Nephron progenitor cell (in vitro differentiated cells): ENCODE measurements at regions not wholly inside any gene's neighbourhood (a gene's known extent, or its start where the extent isn't known, plus 50 kb on each side); places are given as distances from the start of the nearest gene placed in this dataset.
"Not testable (repeated sequence)": the region's sequence is repeated elsewhere in the genome, so short reads cannot be mapped to it uniquely, and the experiment has no call there.

Source experiments
- DNase-seq: peaks from one replicate; pipeline ENCODE4 v3.0.0; 2021
- H3K27ac Mint-ChIP-seq: 2 replicates; pipeline ENCODE4 v1.8.0; 2021; ENCODE audit warnings: mild to moderate bottlenecking, moderate library complexity, mixed read lengths
- H3K27me3 Mint-ChIP-seq: 2 replicates; pipeline ENCODE4 v1.8.0; 2021; ENCODE audit warnings: mild to moderate bottlenecking, low read depth, mixed read lengths; ENCODE audit not compliant: poor library complexity
- H3K36me3 Mint-ChIP-seq: 2 replicates; pipeline ENCODE4 v1.8.0; 2021; ENCODE audit warnings: low read depth, mixed read lengths
- H3K4me1 Mint-ChIP-seq: 2 replicates; pipeline ENCODE4 v1.8.0; 2021; ENCODE audit warnings: mixed read lengths
- H3K4me3 Mint-ChIP-seq: 2 replicates; pipeline ENCODE4 v1.8.0; 2021; ENCODE audit warnings: mild to moderate bottlenecking, moderate library complexity, mixed read lengths
- H3K9me3 Mint-ChIP-seq: 2 replicates; pipeline ENCODE4 v1.8.0; 2021; ENCODE audit warnings: mild to moderate bottlenecking, moderate library complexity, mixed read lengths
- TF ChIP-seq, protein P1 (sequence below): fragments of 200-600 bp; sonication (generic); IDR thresholded peaks from 2 replicates; pipeline ENCODE4 v1.5.0; 2021; ENCODE audit warnings: antibody characterized with exemption

GRCh38 chr4:49221209-49221608, 235.1 kb downstream of the CWH43 start:
- no peak for DNase-seq
- peaks cover 82% of the 10 kb centered on the region for H3K9me3 Mint-ChIP-seq
- TF ChIP-seq, protein P1, sequence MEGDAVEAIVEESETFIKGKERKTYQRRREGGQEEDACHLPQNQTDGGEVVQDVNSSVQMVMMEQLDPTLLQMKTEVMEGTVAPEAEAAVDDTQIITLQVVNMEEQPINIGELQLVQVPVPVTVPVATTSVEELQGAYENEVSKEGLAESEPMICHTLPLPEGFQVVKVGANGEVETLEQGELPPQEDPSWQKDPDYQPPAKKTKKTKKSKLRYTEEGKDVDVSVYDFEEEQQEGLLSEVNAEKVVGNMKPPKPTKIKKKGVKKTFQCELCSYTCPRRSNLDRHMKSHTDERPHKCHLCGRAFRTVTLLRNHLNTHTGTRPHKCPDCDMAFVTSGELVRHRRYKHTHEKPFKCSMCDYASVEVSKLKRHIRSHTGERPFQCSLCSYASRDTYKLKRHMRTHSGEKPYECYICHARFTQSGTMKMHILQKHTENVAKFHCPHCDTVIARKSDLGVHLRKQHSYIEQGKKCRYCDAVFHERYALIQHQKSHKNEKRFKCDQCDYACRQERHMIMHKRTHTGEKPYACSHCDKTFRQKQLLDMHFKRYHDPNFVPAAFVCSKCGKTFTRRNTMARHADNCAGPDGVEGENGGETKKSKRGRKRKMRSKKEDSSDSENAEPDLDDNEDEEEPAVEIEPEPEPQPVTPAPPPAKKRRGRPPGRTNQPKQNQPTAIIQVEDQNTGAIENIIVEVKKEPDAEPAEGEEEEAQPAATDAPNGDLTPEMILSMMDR, result no peak
- no peaks in the 10 kb centered on the region for H3K4me1 Mint-ChIP-seq
- no peaks in the 10 kb centered on the region for H3K27me3 Mint-ChIP-seq
- H3K27ac Mint-ChIP-seq, result no peak overlapping the region
- H3K36me3 Mint-ChIP-seq, result peaks cover 4% of the 10 kb centered on the region
- H3K4me3 Mint-ChIP-seq, result no peak overlapping the region

GRCh38 chr4:49222810-49223209, 236.7 kb downstream of the CWH43 start:
- H3K4me1 Mint-ChIP-seq, H3K27me3 Mint-ChIP-seq, H3K4me3 Mint-ChIP-seq, DNase-seq, H3K36me3 Mint-ChIP-seq, H3K27ac Mint-ChIP-seq: not testable (repeated sequence)
- peaks cover 73% of the 10 kb centered on the region for H3K9me3 Mint-ChIP-seq

GRCh38 chr4:49226216-49226866, 240.3 kb downstream of the CWH43 start:
- peaks cover 45% of the 10 kb centered on the region for H3K9me3 Mint-ChIP-seq
- not testable (repeated sequence) for H3K27ac Mint-ChIP-seq, H3K4me1 Mint-ChIP-seq, H3K4me3 Mint-ChIP-seq, H3K27me3 Mint-ChIP-seq, DNase-seq, H3K36me3 Mint-ChIP-seq

DNA sequence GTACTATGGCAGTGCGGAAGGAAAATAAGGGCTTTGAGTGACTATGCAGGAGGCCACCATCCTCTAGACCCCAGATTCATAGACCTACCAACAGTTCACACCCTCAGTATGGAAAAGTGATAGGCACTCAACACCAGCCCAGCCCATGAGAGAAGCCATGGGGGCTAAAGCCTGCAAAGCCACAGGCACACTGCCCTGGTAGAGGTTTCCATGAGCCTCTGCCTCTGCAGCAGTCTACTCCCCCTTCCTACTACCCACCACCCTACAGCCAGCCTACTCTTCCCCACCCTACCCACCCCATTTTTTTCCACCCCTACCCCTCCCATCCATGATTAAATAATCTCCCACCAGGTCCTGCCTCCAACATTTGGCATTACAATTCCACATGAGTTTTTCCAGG, 241.9 kb downstream of the CWH43 start:
- not testable (repeated sequence) for H3K4me3 Mint-ChIP-seq, H3K4me1 Mint-ChIP-seq, H3K27ac Mint-ChIP-seq, DNase-seq, H3K27me3 Mint-ChIP-seq, H3K36me3 Mint-ChIP-seq
- H3K9me3 Mint-ChIP-seq, result peaks cover 31% of the 10 kb centered on the region

- not testable (repeated sequence) for H3K4me1 Mint-ChIP-seq, DNase-seq, H3K4me3 Mint-ChIP-seq, H3K36me3 Mint-ChIP-seq, H3K27ac Mint-ChIP-seq, H3K27me3 Mint-ChIP-seq
- peaks cover 22% of the 10 kb centered on the region for H3K9me3 Mint-ChIP-seq
Observed at GRCh38 chr4:49229243-49229642, 243.2 kb downstream of the CWH43 start.

- not testable (repeated sequence) for H3K27ac Mint-ChIP-seq, H3K36me3 Mint-ChIP-seq, H3K4me1 Mint-ChIP-seq, H3K4me3 Mint-ChIP-seq, H3K27me3 Mint-ChIP-seq, DNase-seq
- H3K9me3 Mint-ChIP-seq, result peaks cover 21% of the 10 kb centered on the region
Observed at GRCh38 chr4:49229713-49230112, 243.6 kb downstream of the CWH43 start.

- not testable (repeated sequence) for H3K27ac Mint-ChIP-seq, H3K4me1 Mint-ChIP-seq, H3K4me3 Mint-ChIP-seq, H3K36me3 Mint-ChIP-seq, H3K27me3 Mint-ChIP-seq, DNase-seq
- peaks cover 33% of the 10 kb centered on the region for H3K9me3 Mint-ChIP-seq
Observed at GRCh38 chr4:49233346-49233745, 247.3 kb downstream of the CWH43 start.

GRCh38 chr4:49233749-49234148, 247.7 kb downstream of the CWH43 start:
- not testable (repeated sequence) for H3K4me1 Mint-ChIP-seq, H3K4me3 Mint-ChIP-seq, H3K27ac Mint-ChIP-seq, H3K27me3 Mint-ChIP-seq, DNase-seq, H3K36me3 Mint-ChIP-seq
- peaks cover 32% of the 10 kb centered on the region for H3K9me3 Mint-ChIP-seq

DNA sequence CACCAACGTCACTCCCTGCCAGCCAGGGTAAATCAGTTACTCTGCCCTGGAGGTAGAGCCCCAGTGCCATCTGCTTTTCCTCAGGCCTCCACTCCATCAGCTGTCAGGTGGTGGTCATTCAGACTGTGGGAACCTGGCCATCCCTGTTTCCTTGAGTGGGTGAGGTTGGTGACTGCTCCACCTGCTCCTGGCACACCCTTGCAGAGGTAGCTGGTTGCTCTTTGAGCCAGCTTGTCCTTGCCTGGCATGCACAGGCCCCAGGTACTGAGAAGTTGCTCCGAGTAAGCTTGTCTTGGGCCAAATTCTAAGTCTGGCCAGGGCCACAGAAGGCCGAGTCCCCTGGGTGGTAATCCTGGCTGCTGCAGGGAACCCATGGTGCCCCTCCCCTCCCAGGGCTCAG, 248.3 kb downstream of the CWH43 start:
- H3K4me3 Mint-ChIP-seq, H3K27me3 Mint-ChIP-seq, H3K27ac Mint-ChIP-seq, H3K4me1 Mint-ChIP-seq, DNase-seq, H3K36me3 Mint-ChIP-seq: not testable (repeated sequence)
- H3K9me3 Mint-ChIP-seq, result peaks cover 32% of the 10 kb centered on the region

DNA sequence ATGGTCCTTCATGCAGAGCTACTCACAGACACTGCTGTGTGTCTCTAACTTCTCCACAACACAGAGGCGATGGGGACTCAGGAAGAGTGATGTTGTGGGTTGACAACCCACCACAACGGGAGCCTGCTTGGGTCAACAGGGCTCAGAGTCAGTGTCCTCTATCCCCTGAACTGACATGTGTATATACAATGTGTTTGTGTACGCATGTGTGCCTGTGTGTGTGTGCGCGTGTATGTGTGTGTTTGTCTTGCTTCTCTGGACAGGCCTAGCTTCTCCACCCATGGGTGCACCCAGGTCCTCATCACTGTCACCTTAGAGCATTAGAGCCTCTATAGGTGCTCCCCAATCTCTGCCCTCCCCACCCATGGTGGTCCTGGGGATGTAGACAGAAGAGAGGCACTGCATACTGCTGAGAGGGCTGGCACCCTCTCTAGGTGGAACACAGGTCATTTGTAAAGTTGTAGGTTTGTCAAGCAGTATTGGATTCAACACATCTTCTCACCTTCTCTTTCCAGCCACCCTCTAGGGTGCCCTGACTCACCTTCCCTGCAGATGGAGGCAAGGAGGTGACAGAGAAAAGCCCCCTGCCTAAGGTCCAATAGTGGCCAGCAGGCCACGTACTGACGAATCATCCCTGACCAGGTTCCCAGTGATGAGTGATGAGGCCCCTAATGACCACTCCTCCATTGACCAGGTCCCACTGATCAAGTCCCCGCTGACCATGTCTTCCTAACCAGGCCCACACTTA, 249.5 kb downstream of the CWH43 start:
- H3K4me3 Mint-ChIP-seq, H3K27ac Mint-ChIP-seq, H3K4me1 Mint-ChIP-seq, DNase-seq, H3K27me3 Mint-ChIP-seq, H3K36me3 Mint-ChIP-seq: not testable (repeated sequence)
- H3K9me3 Mint-ChIP-seq, result peaks cover 41% of the 10 kb centered on the region

GRCh38 chr4:49236474-49236873, 250.4 kb downstream of the CWH43 start:
- not testable (repeated sequence) for H3K27ac Mint-ChIP-seq, H3K36me3 Mint-ChIP-seq, DNase-seq, H3K4me3 Mint-ChIP-seq, H3K27me3 Mint-ChIP-seq, H3K4me1 Mint-ChIP-seq
- peaks cover 45% of the 10 kb centered on the region for H3K9me3 Mint-ChIP-seq

- not testable (repeated sequence) for H3K27me3 Mint-ChIP-seq
Observed at GRCh38 chr4:49241295-49241694, 255.2 kb downstream of the CWH43 start.

DNA sequence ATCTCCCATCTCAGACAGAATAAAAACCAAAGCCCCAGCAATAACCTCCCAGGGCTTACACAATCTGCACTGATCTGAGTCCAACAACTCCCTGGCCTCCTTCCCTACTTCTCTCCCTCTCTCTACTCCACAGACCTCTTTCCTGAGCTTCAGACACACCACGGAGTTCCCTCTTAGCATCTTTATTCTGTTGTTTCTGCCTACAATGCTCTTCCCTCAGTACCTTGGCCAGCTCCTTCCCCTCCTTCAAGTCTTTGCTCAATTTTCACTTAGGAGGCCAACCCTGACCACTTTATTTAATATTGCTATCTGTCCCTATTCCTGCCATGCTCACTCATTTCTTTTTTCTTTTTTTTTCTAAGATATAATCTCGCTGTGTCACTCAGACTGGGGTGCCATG, 276.7 kb downstream of the CWH43 start:
- peaks cover 12% of the 10 kb centered on the region for H3K9me3 Mint-ChIP-seq
- not testable (repeated sequence) for H3K36me3 Mint-ChIP-seq, H3K4me1 Mint-ChIP-seq, H3K4me3 Mint-ChIP-seq, H3K27me3 Mint-ChIP-seq, DNase-seq, H3K27ac Mint-ChIP-seq

More at GRCh38 chr4:49241295-49241694, 255.2 kb downstream of the CWH43 start:
- H3K4me3 Mint-ChIP-seq, H3K36me3 Mint-ChIP-seq, H3K27ac Mint-ChIP-seq, H3K4me1 Mint-ChIP-seq, DNase-seq: not testable (repeated sequence)
- H3K9me3 Mint-ChIP-seq, result peaks cover 48% of the 10 kb centered on the region

DNA sequence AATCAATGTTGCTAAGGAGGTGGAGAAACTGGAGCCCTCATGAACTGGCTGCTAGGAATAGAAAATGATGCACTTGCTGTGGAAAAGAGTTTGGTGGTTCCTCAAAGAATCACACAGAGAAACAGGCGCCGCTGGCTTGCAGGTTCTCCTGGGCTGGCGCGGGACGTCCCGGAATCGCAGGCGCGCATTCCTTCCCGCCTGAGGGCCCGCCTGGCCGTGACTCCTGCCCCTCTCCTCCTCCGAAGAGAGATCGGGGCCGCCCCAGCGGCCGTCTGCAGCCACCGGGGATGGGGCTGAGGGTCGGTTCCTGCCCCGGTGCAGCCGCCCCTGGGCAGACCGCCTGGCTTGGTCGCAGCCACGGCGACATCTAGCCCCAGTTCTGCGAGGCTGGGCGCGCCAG, 284.4 kb downstream of the CWH43 start:
- H3K36me3 Mint-ChIP-seq, H3K4me3 Mint-ChIP-seq, H3K27me3 Mint-ChIP-seq, DNase-seq, H3K4me1 Mint-ChIP-seq, H3K27ac Mint-ChIP-seq, H3K9me3 Mint-ChIP-seq: not testable (repeated sequence)
